ENCODE measurements at regions not wholly inside any gene's neighbourhood (a gene's known extent, or its start where the extent isn't known, plus 50 kb on each side); places are given as distances from the start of the nearest gene placed in this dataset.

- in situ Hi-C loops (cut with MboI), result no loop called here
- Histone ChIP-seq H3K4me2 (ENCODE audit: insufficient read depth, low read length) (no peak overlapping the region), H3K79me2 (ENCODE audit: control insufficient read depth, insufficient read depth, low read length) (no peaks in the 10 kb centered on the region), H3K4me3 (no peak overlapping the region), H3K4me1 (replicated peaks in 1 of 2; ENCODE audit: control insufficient read depth in 2 of 2, insufficient read depth in 2 of 2, low read length in 2 of 2) (no peaks in the 10 kb centered on the region), H3K9ac (ENCODE audit: insufficient read depth in 1 of 2, low read depth in 2 of 2, low read length in 2 of 2) (no peak overlapping the region), H3K36me3 (ENCODE audit: control insufficient read depth, insufficient read depth, low read length) (no peaks in the 10 kb centered on the region), H2AFZ (ENCODE audit: low read depth, low read length) (no peak overlapping the region), H4K20me1 (replicated peaks; ENCODE audit: control insufficient read depth, insufficient read depth, low read length) (no peaks in the 10 kb centered on the region), H3K9me3 (replicated peaks; ENCODE audit: control insufficient read depth, insufficient read depth, low read depth, low read length) (no peaks in the 10 kb centered on the region), H3K27ac (ENCODE audit: extremely low read depth, low read depth, low read length) (no peak overlapping the region), H3K27me3 (ENCODE audit: control insufficient read depth in 2 of 2, insufficient read depth in 2 of 2, low read length in 2 of 2) (no peaks in the 10 kb centered on the region), H3K9me1 (ENCODE audit: control insufficient read depth, insufficient read depth, low read length) (no peaks in the 10 kb centered on the region)
- no peak for ATAC-seq
- ChIA-PET POLR2A (no interaction called here), CTCF (ENCODE audit: low intra/inter-chr PET ratio) (no interaction called here)
- no peak for FAIRE-seq
- no peak for DNase-seq (ENCODE audit: extremely low read depth in 1 of 4, low spot score in 3 of 4)
- intact Hi-C loops (cut with micrococcal nuclease), result no loop called here
- WGBS (ENCODE audit: insufficient coverage, low coverage, missing lambda C conversion rate), result no CpG with 5 or more reads among the region's 1 CpG
- BruUV-seq (replicated peaks), result no TSS peak
- TF ChIP-seq ZBTB12 (CRISPR knock-in tag; IDR thresholded peaks at IDR 0.05), result no peak
- TF ChIP-seq TBP (optimal IDR thresholded peaks at IDR 0.05; ENCODE audit: low read depth, low read length), result no peak
- no peak for TF ChIP-seq L3MBTL2 (IDR thresholded peaks at IDR 0.05)
- TF ChIP-seq HDAC3 (IDR thresholded peaks at IDR 0.05; ENCODE audit: borderline replicate concordance, partially characterized antibody), result no peak
- TF ChIP-seq ZBTB17 (CRISPR knock-in tag; IDR thresholded peaks at IDR 0.05), result no peak
- no peak for TF ChIP-seq STAT6 (CRISPR knock-in tag; IDR thresholded peaks at IDR 0.05)
- TF ChIP-seq ILK (tag; IDR thresholded peaks at IDR 0.05; ENCODE audit: borderline replicate concordance, low read depth), result no peak
- TF ChIP-seq ZMIZ1 (IDR thresholded peaks at IDR 0.05; ENCODE audit: low read depth in 2 of 2, low read length in 2 of 2), result no peak
- no peak for TF ChIP-seq TFE3 (CRISPR knock-in tag; IDR thresholded peaks at IDR 0.05)
- no peak for TF ChIP-seq ZNF280A (IDR thresholded peaks at IDR 0.05; ENCODE audit: low read depth, partially characterized antibody)
- TF ChIP-seq CC2D1A (IDR thresholded peaks at IDR 0.05), result no peak
These were observed 1905.8 kb upstream of the ACO1 start for GRCh38 chr9:30478684-30479083.

Data from K562 (cell line).